GM21825 (cell line): ENCODE measurements at regions not wholly inside any gene's neighbourhood (a gene's known extent, or its start where the extent isn't known, plus 50 kb on each side); places are given as distances from the start of the nearest gene placed in this dataset.

Experiments used
- ATAC-seq: cut with Tn5 transposase; IDR thresholded peaks from one replicate; pipeline ENCODE4 v1.9.1; 2021; ENCODE audit warnings: mild to moderate bottlenecking, moderate library complexity; ENCODE audit not compliant: unreplicated experiment

- no peak for ATAC-seq
Measured at GRCh38 chr14:61940666-61941420, 178.6 kb downstream of the SNAPC1 start.

- no peak for ATAC-seq
Measured at GRCh38 chr14:61941421-61942150, 179.4 kb downstream of the SNAPC1 start.

GRCh38 chr14:61948376-61948775, 186.2 kb downstream of the SNAPC1 start:
- no peak for ATAC-seq

- ATAC-seq, result no peak
Measured at GRCh38 chr14:61950340-61950739, 188.1 kb downstream of the SNAPC1 start.

GRCh38 chr14:61953602-61954001, 191.4 kb downstream of the SNAPC1 start:
- no peak for ATAC-seq

GRCh38 chr14:61954306-61954705, 192.1 kb downstream of the SNAPC1 start:
- no peak for ATAC-seq

- no peak for ATAC-seq
Measured at GRCh38 chr14:61956517-61956916, 194.3 kb downstream of the SNAPC1 start.

GRCh38 chr14:61959348-61959747, 197.1 kb downstream of the SNAPC1 start:
- ATAC-seq, result no peak

GRCh38 chr14:61961369-61961768, 199.1 kb downstream of the SNAPC1 start:
- no peak for ATAC-seq

GRCh38 chr14:61963926-61964325, 201.7 kb downstream of the SNAPC1 start:
- no peak for ATAC-seq

- no peak for ATAC-seq
Measured at GRCh38 chr14:61965030-61965745, 203.0 kb downstream of the SNAPC1 start.

GRCh38 chr14:61968207-61968606, 206.0 kb downstream of the SNAPC1 start:
- ATAC-seq, result no peak

GRCh38 chr14:61972711-61973110, 210.5 kb downstream of the SNAPC1 start:
- no peak for ATAC-seq

- no peak for ATAC-seq
Measured at GRCh38 chr14:61973981-61974380, 211.8 kb downstream of the SNAPC1 start.

GRCh38 chr14:61977217-61977616, 215.0 kb downstream of the SNAPC1 start:
- no peak for ATAC-seq

- no peak for ATAC-seq
Measured at GRCh38 chr14:61988240-61988639, 226.0 kb downstream of the SNAPC1 start.

- no peak for ATAC-seq
Measured at GRCh38 chr14:61992139-61992538, 229.9 kb downstream of the SNAPC1 start.

GRCh38 chr14:61992926-61993325, 230.7 kb downstream of the SNAPC1 start:
- ATAC-seq, result no peak

- no peak for ATAC-seq
Measured at GRCh38 chr14:61994589-61994988, 232.4 kb downstream of the SNAPC1 start.

- no peak for ATAC-seq
Measured at GRCh38 chr14:61996753-61997152, 234.5 kb downstream of the SNAPC1 start.

GRCh38 chr14:61997161-61997560, 234.9 kb downstream of the SNAPC1 start:
- ATAC-seq, result no peak

- ATAC-seq, result no peak
Measured at GRCh38 chr14:62001963-62002362, 239.7 kb downstream of the SNAPC1 start.
